GM12873 (cell line): ENCODE measurements at regions not wholly inside any gene's neighbourhood (a gene's known extent, or its start where the extent isn't known, plus 50 kb on each side); places are given as distances from the start of the nearest gene placed in this dataset.

Experiments used
- TF ChIP-seq, protein P1 (sequence below): IDR thresholded peaks from 2 replicates; pipeline ENCODE4 v1.5.1; 2012; ENCODE audit warnings: low read depth, mild to moderate bottlenecking, moderate library complexity, low read length, control low read depth; ENCODE audit not compliant: insufficient read depth; ENCODE audit errors: missing control alignments

GRCh38 chr7:52925332-52925731, 110.1 kb upstream of the POM121L12 start:
- TF ChIP-seq, protein P1, sequence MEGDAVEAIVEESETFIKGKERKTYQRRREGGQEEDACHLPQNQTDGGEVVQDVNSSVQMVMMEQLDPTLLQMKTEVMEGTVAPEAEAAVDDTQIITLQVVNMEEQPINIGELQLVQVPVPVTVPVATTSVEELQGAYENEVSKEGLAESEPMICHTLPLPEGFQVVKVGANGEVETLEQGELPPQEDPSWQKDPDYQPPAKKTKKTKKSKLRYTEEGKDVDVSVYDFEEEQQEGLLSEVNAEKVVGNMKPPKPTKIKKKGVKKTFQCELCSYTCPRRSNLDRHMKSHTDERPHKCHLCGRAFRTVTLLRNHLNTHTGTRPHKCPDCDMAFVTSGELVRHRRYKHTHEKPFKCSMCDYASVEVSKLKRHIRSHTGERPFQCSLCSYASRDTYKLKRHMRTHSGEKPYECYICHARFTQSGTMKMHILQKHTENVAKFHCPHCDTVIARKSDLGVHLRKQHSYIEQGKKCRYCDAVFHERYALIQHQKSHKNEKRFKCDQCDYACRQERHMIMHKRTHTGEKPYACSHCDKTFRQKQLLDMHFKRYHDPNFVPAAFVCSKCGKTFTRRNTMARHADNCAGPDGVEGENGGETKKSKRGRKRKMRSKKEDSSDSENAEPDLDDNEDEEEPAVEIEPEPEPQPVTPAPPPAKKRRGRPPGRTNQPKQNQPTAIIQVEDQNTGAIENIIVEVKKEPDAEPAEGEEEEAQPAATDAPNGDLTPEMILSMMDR: no peak

GRCh38 chr7:52920977-52921376, 114.5 kb upstream of the POM121L12 start:
- TF ChIP-seq, protein P1: no peak

- TF ChIP-seq, protein P1: no peak
Measured at GRCh38 chr7:52917982-52918578, 117.4 kb upstream of the POM121L12 start.

- TF ChIP-seq, protein P1: no peak
Measured at GRCh38 chr7:52911795-52912194, 123.6 kb upstream of the POM121L12 start.

- TF ChIP-seq, protein P1: no peak
Measured at GRCh38 chr7:52911326-52911725, 124.1 kb upstream of the POM121L12 start.

DNA sequence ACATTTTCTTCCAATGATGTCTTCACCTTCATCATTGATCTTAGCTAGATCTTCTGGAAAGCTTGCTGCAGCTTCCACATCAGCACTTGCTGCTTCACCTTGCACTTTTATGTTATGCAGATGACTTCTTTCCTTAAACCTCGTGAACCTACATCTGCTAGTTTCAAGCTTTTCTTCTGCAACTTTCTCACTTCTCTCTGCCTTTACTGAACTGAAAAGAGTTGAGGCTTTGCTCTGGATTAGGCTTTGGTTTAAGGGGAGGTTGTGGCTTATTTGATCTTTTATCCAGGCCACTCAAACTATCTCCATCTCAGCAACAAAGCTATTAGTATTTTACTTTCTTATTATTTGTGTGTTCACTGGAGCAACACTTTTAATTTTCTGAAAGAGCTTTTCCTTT, 125.5 kb upstream of the POM121L12 start:
- TF ChIP-seq, protein P1: no peak

- TF ChIP-seq, protein P1: no peak
Measured at GRCh38 chr7:52909131-52909530, 126.3 kb upstream of the POM121L12 start.
